Hepatocyte (in vitro differentiated cells): ENCODE measurements at regions not wholly inside any gene's neighbourhood (a gene's known extent, or its start where the extent isn't known, plus 50 kb on each side); places are given as distances from the start of the nearest gene placed in this dataset.

ENCODE experiments used
- CTCF ChIP-seq: fragments of 200-600 bp; sonication (generic); IDR thresholded peaks from 2 replicates; pipeline ENCODE4 v1.5.1; 2016; ENCODE audit warnings: antibody characterized with exemption, mild to moderate bottlenecking; ENCODE audit not compliant: poor library complexity
- EZH2phosphoT487 ChIP-seq: fragments of 200-600 bp; sonication (generic); IDR thresholded peaks from one replicate; pipeline ENCODE4 v1.6.1; 2018; ENCODE audit warnings: antibody characterized with exemption, mild to moderate bottlenecking, low read depth, moderate library complexity; ENCODE audit not compliant: unreplicated experiment, severe bottlenecking

DNA sequence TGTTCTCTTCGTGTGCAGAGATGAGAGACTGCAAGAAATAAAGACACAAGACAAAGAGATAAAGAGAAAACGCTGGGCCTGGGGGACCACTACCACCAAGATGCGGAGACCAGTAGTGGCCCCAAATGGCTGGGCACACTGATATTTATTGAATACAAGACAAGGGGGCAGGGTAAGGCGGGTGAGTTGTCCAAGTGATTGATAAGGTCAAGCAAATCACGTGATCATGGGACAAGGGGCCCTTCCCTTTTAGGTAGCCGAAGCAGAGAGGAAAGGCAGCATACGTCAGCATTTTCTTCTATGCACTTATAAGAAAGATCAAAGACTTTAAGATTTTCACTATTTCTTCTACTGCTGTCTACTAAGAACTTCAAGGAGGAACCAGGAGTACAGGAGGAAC lies 762.1 kb downstream of the TNS3 start:
- TF ChIP-seq CTCF: no peak
- TF ChIP-seq EZH2phosphoT487: no peak
